KMS-11 (cell line): ENCODE measurements at regions not wholly inside any gene's neighbourhood (a gene's known extent, or its start where the extent isn't known, plus 50 kb on each side); places are given as distances from the start of the nearest gene placed in this dataset.

Source experiments
- H2AFZ ChIP-seq: fragments of 200-600 bp; sonication (generic); 2 replicates; pipeline ENCODE4 v1.6.1; 2016; ENCODE audit warnings: antibody characterized with exemption, mixed run types, low read depth
- H3K27ac ChIP-seq: fragments of 200-600 bp; sonication (generic); 2 replicates; pipeline ENCODE4 v1.6.1; 2016; ENCODE audit warnings: mild to moderate bottlenecking, mixed run types
- H3K27me3 ChIP-seq: fragments of 200-600 bp; sonication (generic); 2 replicates; pipeline ENCODE4 v1.6.1; 2017; ENCODE audit warnings: mild to moderate bottlenecking, low read depth, mixed run types, moderate library complexity; ENCODE audit not compliant: insufficient read depth
- H3K36me3 ChIP-seq: fragments of 200-600 bp; sonication (generic); 2 replicates; pipeline ENCODE4 v1.6.1; 2017; ENCODE audit warnings: mild to moderate bottlenecking, mixed run types; ENCODE audit not compliant: insufficient read depth
- H3K4me1 ChIP-seq: fragments of 200-600 bp; sonication (generic); 2 replicates; pipeline ENCODE4 v1.6.1; 2016; ENCODE audit warnings: mild to moderate bottlenecking, low read depth, mixed run types; ENCODE audit not compliant: poor library complexity, severe bottlenecking
- H3K4me2 ChIP-seq: fragments of 200-600 bp; sonication (generic); 2 replicates; pipeline ENCODE4 v1.7.0; 2016; ENCODE audit warnings: mild to moderate bottlenecking, mixed run types
- H3K4me3 ChIP-seq: fragments of 200-600 bp; sonication (generic); IDR thresholded peaks from 2 replicates; pipeline ENCODE4 v1.6.1; 2017; ENCODE audit warnings: low read depth, low read length, mixed read lengths; ENCODE audit not compliant: insufficient read depth
- H3K79me2 ChIP-seq: fragments of 200-600 bp; sonication (generic); 2 replicates; pipeline ENCODE4 v1.6.1; 2016; ENCODE audit warnings: low read depth, mixed run types; ENCODE audit not compliant: insufficient read depth
- H3K9ac ChIP-seq: fragments of 200-600 bp; sonication (generic); 2 replicates; pipeline ENCODE4 v1.6.1; 2016; ENCODE audit warnings: mild to moderate bottlenecking, mixed run types
- H4K20me1 ChIP-seq: fragments of 200-600 bp; sonication (generic); 2 replicates; pipeline ENCODE4 v1.6.1; 2016; ENCODE audit warnings: mild to moderate bottlenecking, mixed run types; ENCODE audit not compliant: insufficient read depth
- CTCF ChIP-seq: fragments of 200-600 bp; sonication (generic); conservative IDR thresholded peaks from 2 replicates; pipeline ENCODE4 v1.6.1; 2017; ENCODE audit warnings: low read depth, mild to moderate bottlenecking, antibody characterized with exemption, low read length, moderate library complexity, mixed read lengths

- Histone ChIP-seq H3K9ac (no peak overlapping the region), H4K20me1 (no peaks in the 10 kb centered on the region), H3K79me2 (no peaks in the 10 kb centered on the region), H3K4me1 (no peaks in the 10 kb centered on the region), H3K36me3 (no peaks in the 10 kb centered on the region), H3K27ac (no peak overlapping the region), H2AFZ (no peak overlapping the region), H3K4me2 (no peak overlapping the region), H3K4me3 (no peak overlapping the region), H3K27me3 (no peaks in the 10 kb centered on the region)
- TF ChIP-seq CTCF = no peak
Observed at GRCh38 chr1:87739141-87739540, 410.5 kb downstream of the LMO4 start.

GRCh38 chr1:87739704-87740103, 411.0 kb downstream of the LMO4 start:
- TF ChIP-seq CTCF = no peak
- H3K79me2 ChIP-seq = no peaks in the 10 kb centered on the region
- H3K4me2 ChIP-seq = no peak overlapping the region
- no peaks in the 10 kb centered on the region for H3K36me3 ChIP-seq
- H2AFZ ChIP-seq = no peak overlapping the region
- no peaks in the 10 kb centered on the region for H4K20me1 ChIP-seq
- H3K27me3 ChIP-seq = no peaks in the 10 kb centered on the region
- no peak overlapping the region for H3K27ac ChIP-seq
- H3K4me1 ChIP-seq = no peaks in the 10 kb centered on the region
- no peak overlapping the region for H3K9ac ChIP-seq
- H3K4me3 ChIP-seq = no peak overlapping the region

GRCh38 chr1:87743256-87743655, 414.6 kb downstream of the LMO4 start:
- H3K79me2 ChIP-seq = no peaks in the 10 kb centered on the region
- no peaks in the 10 kb centered on the region for H3K4me1 ChIP-seq
- H3K27ac ChIP-seq = no peak overlapping the region
- H3K4me2 ChIP-seq = no peak overlapping the region
- no peak overlapping the region for H2AFZ ChIP-seq
- no peak overlapping the region for H3K9ac ChIP-seq
- no peaks in the 10 kb centered on the region for H4K20me1 ChIP-seq
- H3K36me3 ChIP-seq = no peaks in the 10 kb centered on the region
- TF ChIP-seq CTCF = no peak
- no peak overlapping the region for H3K4me3 ChIP-seq
- no peaks in the 10 kb centered on the region for H3K27me3 ChIP-seq

GRCh38 chr1:87744056-87744455, 415.4 kb downstream of the LMO4 start:
- Histone ChIP-seq H3K27ac (no peak overlapping the region), H3K4me3 (no peak overlapping the region), H3K9ac (no peak overlapping the region), H3K4me1 (no peaks in the 10 kb centered on the region), H3K4me2 (no peak overlapping the region), H2AFZ (no peak overlapping the region), H3K79me2 (no peaks in the 10 kb centered on the region), H3K36me3 (no peaks in the 10 kb centered on the region), H4K20me1 (no peaks in the 10 kb centered on the region), H3K27me3 (no peaks in the 10 kb centered on the region)
- no peak for TF ChIP-seq CTCF

GRCh38 chr1:87744763-87745162, 416.1 kb downstream of the LMO4 start:
- no peak overlapping the region for H2AFZ ChIP-seq
- H3K4me1 ChIP-seq = no peaks in the 10 kb centered on the region
- no peaks in the 10 kb centered on the region for H3K79me2 ChIP-seq
- no peak overlapping the region for H3K4me3 ChIP-seq
- no peaks in the 10 kb centered on the region for H4K20me1 ChIP-seq
- no peak overlapping the region for H3K4me2 ChIP-seq
- H3K27me3 ChIP-seq = no peaks in the 10 kb centered on the region
- H3K36me3 ChIP-seq = no peaks in the 10 kb centered on the region
- TF ChIP-seq CTCF = no peak
- no peak overlapping the region for H3K27ac ChIP-seq
- H3K9ac ChIP-seq = no peak overlapping the region
